ENCODE measurements at regions not wholly inside any gene's neighbourhood (a gene's known extent, or its start where the extent isn't known, plus 50 kb on each side); places are given as distances from the start of the nearest gene placed in this dataset.

DNA sequence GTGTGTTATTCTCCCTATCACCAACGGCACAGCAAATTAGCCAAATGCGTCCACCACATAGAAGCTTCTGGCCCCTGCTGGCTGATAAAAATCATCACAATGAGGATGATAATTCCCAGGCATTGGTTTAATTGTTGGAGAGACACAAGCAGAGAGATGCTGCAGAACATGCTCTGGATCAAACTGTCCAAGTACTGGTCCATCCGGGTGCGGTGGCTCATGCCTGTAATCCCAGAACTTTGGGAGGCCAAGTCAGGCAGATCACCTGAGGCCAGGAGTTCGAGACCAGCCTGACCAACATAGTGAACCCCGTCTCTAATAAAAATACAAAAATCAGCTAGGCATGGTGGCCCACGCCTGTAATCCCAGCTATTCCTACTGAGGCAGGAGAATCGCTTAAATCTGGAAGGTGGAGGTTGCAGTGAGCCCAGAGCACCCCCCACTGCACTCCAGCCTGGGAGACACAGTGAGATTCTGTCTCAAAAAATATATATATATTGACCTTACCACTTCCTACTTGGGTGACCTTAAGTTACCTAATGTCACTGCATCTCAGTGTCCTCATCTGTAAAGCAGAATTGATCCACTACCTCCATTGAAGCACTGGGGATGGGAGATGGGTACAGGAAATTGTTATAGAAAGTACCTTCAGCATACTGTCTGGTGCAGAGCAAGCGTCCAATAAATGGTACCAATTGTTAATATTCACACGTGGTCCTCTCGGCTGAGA lies 83.7 kb upstream of the EGLN3 start:
- no peak for DNase-seq

GRCh38 chr14:34032720-34033119 lies 81.8 kb upstream of the EGLN3 start:
- DNase-seq: no peak

DNA sequence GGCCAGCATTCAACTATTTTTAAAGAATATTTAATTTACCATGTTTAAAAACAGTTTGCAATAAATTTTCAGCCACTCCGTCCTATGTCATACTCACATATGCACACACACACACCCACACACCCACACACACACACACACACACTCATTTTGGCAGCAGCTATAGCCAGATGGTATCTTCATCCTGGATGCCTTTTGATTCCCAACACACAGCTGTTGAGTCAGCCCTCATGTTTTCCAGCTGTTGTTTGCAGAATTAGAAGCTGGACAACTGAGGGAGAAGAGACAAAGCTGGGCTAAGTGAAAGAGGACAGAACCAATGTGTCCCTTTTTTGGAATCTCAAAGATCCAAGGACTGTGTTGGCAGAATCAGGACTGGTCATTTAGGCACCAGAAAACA lies 80.0 kb upstream of the EGLN3 start:
- no peak for DNase-seq

- no peak for DNase-seq
Observed at GRCh38 chr14:34029921-34030334, 79.1 kb upstream of the EGLN3 start.

DNA sequence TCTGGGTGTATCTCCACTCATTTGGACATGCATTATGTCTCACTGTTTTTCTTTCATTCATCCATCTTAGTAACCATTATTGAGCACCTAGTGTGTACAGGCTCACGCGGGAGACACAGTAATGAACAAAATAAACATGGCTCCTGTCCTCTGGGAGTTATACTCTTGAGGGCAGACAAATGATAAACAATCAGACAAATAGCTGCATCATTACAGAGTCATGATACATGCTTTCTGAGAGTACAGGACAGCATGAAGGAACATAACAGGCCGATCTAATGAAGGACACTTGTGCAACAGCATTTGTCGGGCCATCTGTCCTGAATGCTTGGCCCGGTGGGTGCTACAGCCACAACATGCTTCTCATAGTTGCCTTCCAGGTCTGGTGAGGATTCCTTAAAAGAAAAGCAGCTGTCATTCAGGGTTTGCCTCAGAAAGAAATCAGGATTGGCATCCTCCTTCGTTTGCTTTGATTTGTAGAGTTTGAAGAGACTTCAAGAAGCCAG lies 77.2 kb upstream of the EGLN3 start:
- DNase-seq: no peak

DNA sequence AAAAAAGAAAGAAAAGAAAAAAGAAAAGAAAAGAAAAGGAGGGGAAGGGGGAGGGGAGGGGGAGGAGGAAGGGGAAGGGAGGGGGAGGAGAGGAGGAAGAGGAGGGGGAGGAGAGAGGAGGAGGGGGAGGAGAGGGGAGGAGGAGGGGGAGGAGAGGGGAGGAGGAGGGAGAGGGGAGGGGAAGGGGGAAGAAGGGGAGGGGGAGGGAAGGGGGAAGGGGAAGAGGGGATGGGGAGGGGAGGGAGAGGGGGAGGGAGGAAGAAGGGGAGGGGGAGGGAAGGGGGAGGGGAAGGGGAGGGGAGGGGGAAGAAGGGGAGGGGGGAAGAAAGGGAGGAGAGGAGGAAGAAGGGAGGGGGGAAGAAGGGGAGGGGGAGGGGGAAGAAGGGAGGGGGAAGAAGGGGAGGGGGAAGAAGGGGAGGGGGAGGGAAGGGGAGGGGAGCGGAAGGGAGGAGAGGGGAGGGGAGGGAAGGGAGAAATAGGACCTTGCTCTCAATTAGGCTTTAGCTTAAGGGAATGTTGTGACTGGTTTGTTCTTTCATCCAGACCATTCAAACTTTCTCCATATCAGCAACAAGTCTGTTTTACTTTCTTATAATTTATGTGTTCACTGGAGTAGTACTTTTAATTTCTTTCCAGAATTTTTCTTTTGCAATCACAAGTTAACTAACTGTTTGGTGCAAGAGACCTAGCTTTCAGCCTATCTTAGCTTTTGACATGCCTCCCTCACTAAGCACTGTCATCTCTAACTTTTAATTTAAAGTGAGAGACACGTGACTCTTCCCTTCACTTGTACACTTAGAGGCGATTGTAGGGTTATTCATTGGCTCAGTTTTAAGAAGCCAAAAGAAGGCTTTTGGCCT lies 76.5 kb upstream of the EGLN3 start:
- no peak for DNase-seq

GRCh38 chr14:34025325-34026017 lies 74.6 kb upstream of the EGLN3 start:
- DNase-seq: no peak

GRCh38 chr14:34024768-34025144 lies 73.9 kb upstream of the EGLN3 start:
- DNase-seq: no peak

DNA sequence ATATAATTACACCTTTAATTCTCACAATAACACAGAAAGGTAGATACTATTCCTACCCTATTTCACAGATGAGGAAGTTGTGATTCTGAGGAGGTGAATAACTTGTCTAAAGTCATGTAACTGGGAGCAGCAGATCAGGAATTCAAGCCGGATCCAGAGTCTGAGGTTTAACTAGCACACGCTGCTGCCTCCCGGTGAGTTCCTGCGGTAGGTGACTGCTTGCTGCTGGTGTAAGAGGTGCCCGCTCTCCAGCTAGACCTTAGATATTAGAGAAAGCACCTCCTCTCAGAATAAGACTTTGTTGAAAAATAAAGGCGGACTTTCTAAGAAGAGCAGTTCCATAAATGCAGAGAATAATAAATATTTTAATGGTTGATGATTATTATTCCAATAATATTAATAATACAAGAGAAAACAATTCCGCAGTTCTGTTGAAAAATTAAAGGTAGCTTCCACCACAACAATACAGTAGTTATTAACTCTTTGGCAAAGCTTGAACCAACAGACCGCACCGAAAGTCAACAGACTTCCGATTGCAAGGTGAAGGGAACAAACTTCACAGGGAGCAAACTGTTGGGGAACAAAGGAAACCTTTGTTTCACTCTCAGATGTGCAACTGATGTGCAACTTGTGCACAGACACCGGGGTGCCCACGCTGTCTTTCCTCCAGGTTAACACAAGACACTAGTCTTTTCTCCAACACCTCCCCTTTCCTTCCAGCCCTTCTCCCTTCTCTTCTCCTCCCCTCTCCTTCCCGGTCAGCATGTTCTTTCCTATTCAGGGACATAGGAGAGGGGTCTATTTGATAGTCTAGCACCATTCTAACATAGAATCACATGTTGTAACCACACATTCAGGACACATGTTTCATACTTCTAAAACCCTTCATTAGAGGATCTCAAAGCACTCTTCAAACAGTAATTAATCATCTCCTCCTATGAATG lies 73.2 kb upstream of the EGLN3 start:
- DNase-seq: no peak

GRCh38 chr14:34021096-34021495 lies 70.2 kb upstream of the EGLN3 start:
- no peak for DNase-seq

- DNase-seq: no peak
Observed at GRCh38 chr14:34020014-34020413, 69.1 kb upstream of the EGLN3 start.

GRCh38 chr14:34018564-34019244 lies 67.8 kb upstream of the EGLN3 start:
- peak; percentile 76 for DNase-seq

GRCh38 chr14:34018125-34018524 lies 67.3 kb upstream of the EGLN3 start:
- no peak for DNase-seq

GRCh38 chr14:34015383-34015782 lies 64.5 kb upstream of the EGLN3 start:
- DNase-seq: no peak

DNA sequence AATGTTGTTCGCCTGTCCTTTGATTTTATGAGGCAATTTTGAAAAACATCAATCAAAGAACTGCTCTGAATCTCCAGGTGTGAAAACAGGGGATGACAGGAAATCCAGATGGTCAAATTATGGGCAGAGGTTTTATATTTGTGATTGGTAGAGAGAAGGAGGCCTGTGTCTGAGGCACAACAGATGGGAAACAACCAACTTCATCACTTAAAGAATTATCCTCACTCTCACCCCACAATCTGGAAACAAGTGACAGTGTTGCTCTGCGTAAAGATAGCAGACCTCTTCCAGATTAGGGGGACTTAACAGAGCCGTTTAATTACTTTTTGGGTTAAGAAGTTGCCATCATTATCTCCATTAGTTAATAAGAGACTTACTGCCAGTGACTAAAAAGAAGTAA lies 64.1 kb upstream of the EGLN3 start:
- DNase-seq: no peak

DNA sequence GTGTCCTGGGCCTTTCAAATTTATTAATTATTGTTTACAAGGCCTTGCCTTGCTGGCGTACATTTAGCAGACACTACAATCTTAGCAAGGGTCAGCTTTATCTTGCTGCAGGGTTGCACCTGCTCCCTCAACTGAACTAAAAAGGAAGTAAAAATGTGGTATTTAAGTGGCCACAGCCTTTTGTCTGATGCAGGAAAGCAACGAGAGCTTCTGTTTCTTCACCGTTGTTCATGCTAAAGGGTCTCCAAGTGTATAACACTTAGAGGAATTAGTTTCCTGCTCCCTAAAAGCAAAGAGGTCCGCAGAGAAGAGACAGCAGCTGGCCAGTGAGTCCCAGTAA lies 62.8 kb upstream of the EGLN3 start:
- DNase-seq: peak; percentile 51

DNA sequence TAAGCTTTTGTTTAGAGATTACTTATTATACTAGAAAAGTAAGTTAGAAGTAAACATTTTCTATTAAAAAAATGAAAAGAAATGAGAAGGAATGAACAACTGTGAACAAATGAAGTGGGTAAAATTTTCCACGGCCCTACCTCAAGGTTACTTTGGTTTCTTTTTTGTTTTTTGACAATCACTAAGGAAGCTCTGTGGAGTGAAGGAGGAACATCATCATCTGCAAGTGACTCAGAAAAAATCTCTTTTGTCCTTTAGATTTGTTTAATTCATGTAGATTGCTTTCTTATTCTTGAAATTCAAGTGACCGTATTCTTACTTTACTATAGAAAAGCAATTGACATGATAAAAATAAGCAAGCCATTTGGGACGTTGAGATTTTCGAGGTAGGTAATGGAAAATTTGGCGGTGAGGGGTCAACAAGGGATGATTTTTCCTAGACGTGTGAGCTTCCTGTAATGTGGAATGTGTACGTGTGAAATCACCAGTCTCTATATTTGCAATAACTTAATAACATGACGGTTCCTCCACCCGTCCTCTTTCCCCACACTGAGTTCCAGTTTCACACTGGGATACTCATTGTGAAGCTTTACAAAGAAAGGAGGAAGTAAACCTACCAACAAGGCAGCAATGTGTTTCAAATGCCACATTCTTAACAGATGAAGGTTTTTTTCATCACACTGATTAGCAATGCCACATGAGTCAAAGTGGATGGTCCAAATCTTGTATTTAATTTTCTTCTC lies 62.3 kb upstream of the EGLN3 start:
- DNase-seq: peak; percentile 42

GRCh38 chr14:34012369-34012768 lies 61.5 kb upstream of the EGLN3 start:
- DNase-seq: no peak

GRCh38 chr14:34009956-34010355 lies 59.1 kb upstream of the EGLN3 start:
- DNase-seq: no peak

DNA sequence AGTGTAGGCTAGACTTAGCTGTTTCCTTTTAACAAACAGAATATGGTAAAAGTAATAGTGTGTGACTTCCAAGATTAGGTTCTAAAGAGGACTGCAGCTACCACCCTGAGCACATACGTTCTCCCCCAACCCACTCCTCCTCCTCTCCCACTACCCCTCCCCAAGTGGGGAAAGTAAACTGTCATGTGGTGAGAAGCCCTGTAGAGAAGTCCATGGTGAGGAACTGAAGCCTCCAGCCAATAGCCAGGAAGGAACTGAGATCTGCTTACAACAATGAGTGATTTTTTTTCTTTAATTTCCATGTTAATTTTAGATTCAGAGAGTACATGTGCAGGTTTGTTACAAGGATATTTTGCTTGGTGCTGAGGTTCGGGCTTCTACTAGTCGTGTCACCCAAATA lies 57.0 kb upstream of the EGLN3 start:
- DNase-seq: no peak

DNA sequence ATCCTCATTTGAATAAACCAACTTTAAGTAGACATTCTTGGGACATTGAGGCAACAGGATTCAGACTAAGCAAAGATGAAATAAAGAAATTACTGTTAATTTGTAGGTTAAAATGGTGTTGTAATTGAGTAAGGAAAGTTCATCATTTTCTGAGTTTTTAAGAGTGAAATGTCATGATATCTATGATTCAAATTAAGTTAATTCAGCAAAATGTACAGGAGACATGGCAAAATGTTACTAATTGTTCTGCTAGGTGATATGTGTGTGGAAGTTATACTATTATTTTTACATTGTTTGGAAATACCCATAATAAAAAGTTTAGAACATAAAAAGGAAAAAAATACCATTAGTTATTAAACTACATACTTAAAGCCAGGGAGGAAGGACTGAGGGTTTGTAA lies 55.0 kb upstream of the EGLN3 start:
- no peak for DNase-seq
